Suppressor macrophage (primary cell): ENCODE measurements at regions not wholly inside any gene's neighbourhood (a gene's known extent, or its start where the extent isn't known, plus 50 kb on each side); places are given as distances from the start of the nearest gene placed in this dataset.
"Not testable (repeated sequence)": the region's sequence is repeated elsewhere in the genome, so short reads cannot be mapped to it uniquely, and the experiment has no call there.

Experiments
- DNase-seq, 4 experiments: peaks; one replicate each; pipeline ENCODE4 v3.0.0-alpha.2; 2020 to 2022

GRCh38 chr7:156514851-156515250 lies 125.7 kb upstream of the RNF32 start:
- DNase-seq, result no peak

GRCh38 chr7:156511426-156511825 lies 129.1 kb upstream of the RNF32 start:
- no peak for DNase-seq

GRCh38 chr7:156510966-156511365 lies 129.6 kb upstream of the RNF32 start:
- DNase-seq, result no peak

GRCh38 chr7:156509216-156509615 lies 131.4 kb upstream of the RNF32 start:
- no peak for DNase-seq

- DNase-seq, result no peak
Observed at GRCh38 chr7:156505876-156506275, 134.7 kb upstream of the RNF32 start.

GRCh38 chr7:156504687-156505545 lies 135.7 kb upstream of the RNF32 start:
- DNase-seq, result no peak

GRCh38 chr7:156504006-156504405 lies 136.6 kb upstream of the RNF32 start:
- DNase-seq, result no peak

GRCh38 chr7:156503196-156503595 lies 137.4 kb upstream of the RNF32 start:
- DNase-seq, result no peak

GRCh38 chr7:156501815-156502214 lies 138.8 kb upstream of the RNF32 start:
- DNase-seq, result not testable (repeated sequence)

- no peak for DNase-seq
Observed at GRCh38 chr7:156499247-156499881, 141.2 kb upstream of the RNF32 start.

- DNase-seq, result no peak
Observed at GRCh38 chr7:156497776-156498509, 142.6 kb upstream of the RNF32 start.

- DNase-seq, result no peak
Observed at GRCh38 chr7:156496865-156497264, 143.7 kb upstream of the RNF32 start.

- DNase-seq, result no peak
Observed at GRCh38 chr7:156496363-156496769, 144.2 kb upstream of the RNF32 start.

- DNase-seq, result no peak
Observed at GRCh38 chr7:156494960-156495359, 145.6 kb upstream of the RNF32 start.

- DNase-seq, result no peak
Observed at GRCh38 chr7:156493942-156494341, 146.6 kb upstream of the RNF32 start.

GRCh38 chr7:156492170-156492569 lies 148.4 kb upstream of the RNF32 start:
- DNase-seq, result no peak

GRCh38 chr7:156491435-156491834 lies 149.1 kb upstream of the RNF32 start:
- DNase-seq, result no peak

- no peak for DNase-seq
Observed at GRCh38 chr7:156490021-156490800, 150.4 kb upstream of the RNF32 start.

- no peak for DNase-seq
Observed at GRCh38 chr7:156487811-156488533, 152.6 kb upstream of the RNF32 start.

- no peak for DNase-seq
Observed at GRCh38 chr7:156480671-156481070, 159.9 kb upstream of the RNF32 start.

GRCh38 chr7:156479596-156479995 lies 161.0 kb upstream of the RNF32 start:
- peak in 1 of 4 experiments; percentile 13 for DNase-seq

- no peak for DNase-seq
Observed at GRCh38 chr7:156478486-156478885, 162.1 kb upstream of the RNF32 start.
